NCI-H460 (cell line): ENCODE measurements at regions not wholly inside any gene's neighbourhood (a gene's known extent, or its start where the extent isn't known, plus 50 kb on each side); places are given as distances from the start of the nearest gene placed in this dataset.
"Not testable (repeated sequence)": the region's sequence is repeated elsewhere in the genome, so short reads cannot be mapped to it uniquely, and the experiment has no call there.

Experiments used
- DNase-seq: peaks from one replicate; pipeline ENCODE4 v3.0.0-alpha.2; 2016; ENCODE audit warnings: low read depth; ENCODE audit errors: extremely low read depth

- DNase-seq, result not testable (repeated sequence)
Measured at GRCh38 chr7:26424319-26424718, 132.7 kb downstream of the SNX10 start.

DNA sequence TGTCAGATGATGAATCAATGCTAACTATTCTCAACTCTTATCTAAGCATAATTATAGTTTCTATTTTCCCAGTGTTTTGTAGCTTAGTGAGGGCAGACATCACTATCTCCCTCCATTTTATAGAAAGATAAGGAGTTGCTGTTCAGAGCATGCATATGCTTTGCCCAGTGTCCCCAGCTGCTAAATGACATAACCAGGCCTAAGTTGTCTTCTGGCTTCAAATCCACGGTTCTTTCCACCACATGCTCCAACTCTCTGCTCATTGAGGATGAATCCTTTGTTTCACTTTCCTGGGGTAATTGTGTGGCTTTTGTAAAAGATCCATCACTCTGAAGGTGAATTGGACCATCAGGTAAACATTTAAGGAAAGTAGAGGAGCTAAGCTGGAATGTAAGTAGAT is 134.0 kb downstream of the SNX10 start:
- DNase-seq, result no peak

- DNase-seq, result no peak
Measured at GRCh38 chr7:26426096-26426495, 134.4 kb downstream of the SNX10 start.

DNA sequence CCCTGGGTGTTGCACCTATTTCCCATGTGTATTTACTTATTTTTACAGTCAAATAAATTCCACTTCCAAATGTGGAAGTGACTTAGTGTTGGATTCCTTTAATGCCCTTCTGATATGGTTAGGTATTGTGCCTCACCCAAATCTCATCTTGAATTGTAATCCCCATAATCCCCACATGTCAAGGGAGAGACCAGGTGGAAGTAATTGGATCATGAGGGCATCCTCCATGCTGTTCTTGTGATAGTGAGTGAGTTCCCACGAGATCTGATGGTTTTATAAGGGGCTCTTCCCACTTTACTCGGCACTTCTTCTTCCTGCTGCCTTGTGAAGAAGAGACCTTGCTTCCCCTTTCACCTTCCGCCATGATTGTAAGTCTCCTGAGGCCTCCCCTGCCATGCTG is 136.9 kb downstream of the SNX10 start:
- DNase-seq, result no peak

DNA sequence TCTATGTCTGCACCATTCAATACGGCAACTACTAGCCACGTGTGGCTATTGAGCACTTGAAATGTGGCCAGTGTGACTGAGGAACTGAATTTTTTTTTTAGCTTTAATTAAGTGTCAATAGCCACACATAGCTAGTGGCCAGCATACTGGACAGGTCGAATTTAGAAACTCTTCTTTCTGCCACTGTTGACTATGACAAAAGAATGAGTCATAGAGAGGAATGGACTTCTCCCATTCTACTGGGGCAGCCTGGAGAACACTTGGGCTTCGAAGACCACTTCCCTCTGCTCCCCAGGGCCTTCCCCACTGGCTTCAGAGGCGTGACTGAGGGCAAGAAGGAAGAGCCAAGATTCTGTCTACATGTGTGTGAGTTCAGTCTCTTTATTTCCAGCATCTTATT is 137.5 kb downstream of the SNX10 start:
- no peak for DNase-seq

GRCh38 chr7:26434974-26435373 is 143.3 kb downstream of the SNX10 start:
- no peak for DNase-seq

DNA sequence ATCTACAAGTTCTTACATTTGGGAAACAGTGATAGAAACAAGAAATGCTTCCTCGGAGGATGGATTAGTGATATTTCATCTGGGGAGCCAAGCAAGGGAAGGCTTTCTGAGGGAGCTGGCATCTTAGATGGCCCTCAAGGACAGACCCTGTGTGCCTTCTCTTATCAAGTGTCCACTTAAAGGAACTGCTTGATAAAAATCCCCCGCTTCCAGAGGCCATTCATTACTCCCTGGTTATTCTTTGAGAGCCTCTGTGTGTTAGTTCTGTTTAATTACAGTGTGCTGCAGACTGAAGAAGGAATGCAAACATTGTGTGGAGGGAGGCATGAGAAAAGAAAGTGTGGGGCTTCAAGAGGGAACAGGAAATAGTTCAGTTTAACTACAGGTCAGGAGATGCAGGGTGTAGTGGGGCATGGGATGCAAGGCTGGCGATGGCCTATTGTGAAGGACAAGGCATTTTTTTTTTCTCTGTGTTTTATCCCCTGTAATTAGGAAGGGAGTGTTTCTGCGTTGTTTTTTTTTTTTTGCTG is 145.4 kb downstream of the SNX10 start:
- DNase-seq, result no peak

DNA sequence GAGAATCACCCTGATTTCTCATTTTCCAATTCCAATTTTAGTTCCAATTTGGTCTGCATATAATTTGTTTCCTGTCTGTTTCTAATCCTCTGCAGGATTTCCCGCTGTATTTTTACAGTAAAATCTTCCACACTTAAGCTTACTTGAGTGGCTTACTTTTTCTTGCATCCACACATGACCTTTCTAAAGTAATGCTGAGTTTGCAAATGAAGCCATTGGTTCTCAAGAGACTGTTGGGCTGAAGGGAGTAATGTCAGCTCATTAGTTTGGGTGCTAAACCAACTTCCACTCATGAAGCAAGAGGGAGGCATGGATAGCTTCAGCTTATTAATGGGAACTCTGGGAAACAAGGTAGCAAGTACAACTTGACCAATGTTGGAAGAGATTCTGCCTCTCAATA is 146.4 kb downstream of the SNX10 start:
- DNase-seq, result no peak

DNA sequence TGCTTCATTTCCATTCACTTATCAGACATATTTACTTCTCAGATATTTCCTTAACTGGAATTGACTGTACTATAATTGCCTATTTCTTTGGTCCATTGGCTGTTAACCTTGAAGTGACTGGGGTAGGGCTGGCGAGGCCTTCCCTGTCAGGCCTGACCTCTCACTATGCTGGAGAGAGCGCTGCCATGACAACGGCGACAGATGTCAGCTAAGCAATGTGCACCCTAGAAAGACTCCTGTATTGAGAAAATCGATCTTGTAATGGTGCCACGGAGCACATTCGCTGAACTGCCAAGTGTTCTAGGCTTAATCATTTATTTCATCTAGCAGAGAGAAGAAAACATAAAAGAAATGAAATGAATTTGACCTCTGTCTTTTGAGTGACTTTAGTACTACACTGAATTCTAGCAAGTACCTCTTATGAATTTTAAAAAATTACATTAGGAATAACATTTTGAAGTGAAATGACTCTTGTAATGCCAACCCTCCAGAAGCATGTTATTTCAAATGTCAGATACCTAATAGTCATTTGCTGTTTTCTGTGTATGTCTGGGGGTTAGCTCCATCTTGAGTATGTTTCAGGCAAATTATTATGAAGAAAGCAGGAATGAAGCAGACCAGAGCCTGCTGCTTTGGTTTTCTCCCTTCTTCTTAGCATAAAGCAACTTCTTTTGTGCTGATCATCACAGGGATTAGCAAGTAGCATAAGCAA is 148.0 kb downstream of the SNX10 start:
- no peak for DNase-seq

DNA sequence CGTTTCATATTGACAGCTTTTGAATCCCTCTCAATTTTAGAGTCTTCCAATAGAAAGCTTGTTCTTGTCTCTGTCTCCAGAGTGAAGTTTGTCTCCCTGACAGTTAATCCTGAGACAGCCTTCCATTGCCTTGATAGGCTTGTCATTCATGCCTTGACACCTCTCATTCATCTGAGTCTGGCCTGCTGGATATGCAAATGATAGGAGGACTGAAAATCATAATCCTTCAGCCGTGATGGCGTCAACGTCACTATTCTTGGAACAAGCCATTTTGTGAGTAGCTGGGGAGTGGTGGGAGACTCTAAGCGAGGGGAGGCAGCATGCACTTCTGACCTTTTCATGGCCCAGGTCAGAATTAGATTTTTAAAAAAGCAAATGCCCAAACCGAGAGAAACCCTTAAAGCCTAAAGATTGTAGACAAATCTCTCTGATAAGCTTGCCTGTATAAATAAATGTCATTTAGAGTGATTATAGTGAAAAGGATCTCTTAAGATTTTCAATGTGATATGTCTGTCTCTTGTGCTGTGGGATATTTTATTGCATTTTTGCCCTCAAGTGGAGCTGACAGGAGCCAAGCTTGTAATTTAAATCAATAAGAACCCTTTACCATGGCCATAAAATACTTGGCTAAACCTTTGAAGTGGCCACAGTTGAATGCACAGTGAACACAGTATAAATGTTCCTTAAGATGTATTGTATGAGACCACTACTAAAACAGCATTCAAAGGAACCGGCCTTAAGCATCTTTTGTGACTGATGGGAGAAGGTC is 148.8 kb downstream of the SNX10 start:
- DNase-seq, result no peak

GRCh38 chr7:26441002-26441521 is 149.4 kb downstream of the SNX10 start:
- DNase-seq, result no peak

GRCh38 chr7:26441611-26442277 is 150.1 kb downstream of the SNX10 start:
- DNase-seq, result no peak

DNA sequence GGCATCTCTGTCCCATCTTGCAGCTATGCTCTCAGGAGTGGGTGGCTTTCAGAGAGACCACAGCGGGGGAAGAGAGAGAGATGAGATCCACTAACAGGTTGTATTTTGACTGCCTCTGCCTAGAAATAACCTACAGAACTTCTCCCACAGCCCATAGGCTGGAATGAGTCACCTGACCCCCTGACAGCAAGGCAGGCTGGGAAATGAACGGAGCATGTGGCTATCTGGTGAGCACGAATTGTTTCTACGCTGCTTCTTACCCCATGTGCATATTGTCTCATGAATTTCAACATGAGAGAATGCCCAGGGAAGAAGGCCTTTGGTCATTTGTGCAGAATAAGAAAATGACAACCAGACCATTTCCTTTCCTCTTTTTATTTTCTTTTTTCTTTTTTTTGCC is 151.3 kb downstream of the SNX10 start:
- no peak for DNase-seq

- DNase-seq, result no peak
Measured at GRCh38 chr7:26443751-26444150, 152.1 kb downstream of the SNX10 start.

DNA sequence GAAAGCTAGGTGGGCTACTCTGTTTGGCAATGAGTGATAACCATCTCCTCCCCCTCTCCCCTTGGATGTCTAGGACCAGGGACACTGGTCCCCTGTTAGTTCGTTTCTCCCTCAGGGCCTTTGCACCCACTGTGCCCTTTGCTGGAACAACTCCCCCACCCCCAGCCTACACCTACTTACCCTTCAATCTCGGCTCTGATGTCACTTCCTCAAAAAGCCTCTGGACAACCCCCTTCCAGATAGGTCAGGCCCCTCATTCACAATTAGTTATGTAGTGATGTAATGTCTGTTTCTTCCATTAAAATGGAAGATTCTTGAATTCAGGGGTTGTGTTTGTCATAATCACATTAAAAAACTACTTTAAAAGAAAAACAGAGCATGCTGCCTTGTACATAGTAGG is 152.9 kb downstream of the SNX10 start:
- no peak for DNase-seq

DNA sequence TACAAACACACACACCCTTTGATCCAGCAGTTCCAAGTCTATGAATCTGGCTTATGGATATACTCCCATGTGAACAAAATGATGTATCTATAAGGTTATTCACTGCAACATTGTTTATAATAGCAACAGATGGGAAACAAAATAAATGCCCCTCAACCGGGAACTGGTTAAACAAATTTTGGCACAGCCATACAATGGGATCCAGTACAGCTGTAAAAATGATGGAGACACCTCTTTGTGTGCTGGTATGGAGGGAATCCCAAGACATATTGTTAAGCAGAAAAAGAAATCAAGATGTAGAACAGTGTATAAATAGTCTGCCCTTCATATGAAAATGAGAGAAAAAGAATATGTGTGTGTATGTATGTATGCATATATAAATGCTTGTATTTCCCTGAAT is 155.5 kb downstream of the SNX10 start:
- no peak for DNase-seq

DNA sequence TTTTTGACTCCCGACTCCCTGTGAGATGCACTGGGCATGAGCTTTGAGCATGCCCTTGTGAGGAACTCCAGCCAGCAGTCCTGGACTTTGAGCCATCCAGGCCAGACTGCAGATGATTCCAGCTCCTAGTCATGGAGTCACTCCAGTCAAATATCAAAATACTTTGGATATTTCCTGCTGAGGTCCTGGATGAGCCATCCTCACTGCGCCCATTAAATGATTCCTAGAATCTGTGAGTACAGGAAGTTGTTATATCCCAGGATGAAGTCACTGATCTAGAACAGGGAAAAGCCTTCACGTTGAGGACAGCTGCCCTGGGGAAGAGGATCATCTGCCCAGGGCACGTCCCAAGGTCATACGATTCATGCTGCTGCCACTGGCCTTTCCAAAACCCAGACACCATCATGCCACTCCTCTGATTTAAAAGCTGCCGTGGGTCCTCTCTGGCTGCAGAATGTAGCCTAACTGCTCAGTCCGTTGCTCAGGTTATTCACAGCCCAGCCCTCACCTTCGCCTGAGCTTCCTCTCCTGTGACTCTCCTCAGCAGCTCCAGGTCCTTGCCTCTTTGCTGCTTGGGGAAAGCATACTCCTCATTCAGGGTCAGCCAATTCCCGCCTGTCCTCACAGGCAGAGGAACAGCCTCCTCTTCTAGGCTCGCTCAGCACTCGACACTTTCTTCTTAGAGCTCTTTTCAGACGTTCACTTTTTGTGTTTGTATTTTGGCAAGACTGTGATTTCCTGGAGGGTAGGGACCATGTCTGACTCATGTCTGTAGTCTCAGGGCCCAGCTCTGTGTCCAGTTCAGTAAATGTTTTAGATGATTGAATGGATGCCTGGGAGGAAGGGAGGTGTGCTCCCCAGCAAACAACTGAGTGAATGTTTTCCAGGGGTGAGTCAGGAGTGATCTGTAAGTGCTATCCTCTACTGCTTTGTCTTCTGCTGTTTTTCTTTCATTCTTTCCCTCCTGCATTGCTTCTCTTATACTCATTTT is 157.8 kb downstream of the SNX10 start:
- no peak for DNase-seq

GRCh38 chr7:26451997-26452396 is 160.3 kb downstream of the SNX10 start:
- no peak for DNase-seq

DNA sequence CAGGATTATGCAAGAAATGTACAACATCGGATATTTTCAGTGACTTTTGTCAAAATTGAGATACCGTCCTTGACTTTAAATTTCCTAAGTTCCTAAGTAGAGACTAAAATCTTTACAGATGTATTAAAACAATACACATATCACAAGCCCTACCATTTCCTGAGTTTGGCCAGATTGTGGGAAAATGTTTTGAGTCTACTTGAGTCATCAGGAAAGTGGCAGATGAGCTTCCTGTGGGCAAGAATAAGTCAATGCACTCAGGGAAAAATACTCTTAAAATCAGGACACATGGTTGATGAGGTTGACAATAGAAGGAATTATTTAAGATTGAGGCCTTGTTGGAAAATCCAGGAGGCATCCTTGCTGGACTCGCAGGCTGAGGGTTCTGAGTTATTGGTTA is 162.5 kb downstream of the SNX10 start:
- no peak for DNase-seq

GRCh38 chr7:26457696-26458327 is 166.2 kb downstream of the SNX10 start:
- no peak for DNase-seq
